Neuronal stem cell (in vitro differentiated cells): ENCODE measurements at regions not wholly inside any gene's neighbourhood (a gene's known extent, or its start where the extent isn't known, plus 50 kb on each side); places are given as distances from the start of the nearest gene placed in this dataset.

ENCODE experiments used
- DNase-seq: peaks from one replicate; pipeline ENCODE4 v3.0.0-alpha.2; 2013; ENCODE audit warnings: low spot score
- H2AFZ ChIP-seq: one replicate; pipeline ENCODE4 v1.6.1; 2013; ENCODE audit warnings: mild to moderate bottlenecking, low read length, inconsistent platforms
- H2AK5ac ChIP-seq: 2 replicates; pipeline ENCODE4 v1.6.1; 2013; ENCODE audit warnings: low read depth, mild to moderate bottlenecking, inconsistent platforms, low read length, moderate library complexity, mixed read lengths
- H2BK120ac ChIP-seq: 2 replicates; pipeline ENCODE4 v1.6.1; 2013; ENCODE audit warnings: low read depth, mild to moderate bottlenecking, inconsistent platforms, low read length, moderate library complexity, mixed read lengths
- H2BK12ac ChIP-seq: one replicate; pipeline ENCODE4 v1.6.1; 2013; ENCODE audit warnings: low read length, inconsistent platforms
- H2BK15ac ChIP-seq: 2 replicates; pipeline ENCODE4 v1.6.1; 2013; ENCODE audit warnings: mild to moderate bottlenecking, low read length, inconsistent platforms, mixed read lengths
- H2BK5ac ChIP-seq: one replicate; pipeline ENCODE4 v1.6.1; 2013; ENCODE audit warnings: inconsistent platforms, mild to moderate bottlenecking, low read length, moderate library complexity
- H3K14ac ChIP-seq: one replicate; pipeline ENCODE4 v1.6.1; 2013; ENCODE audit warnings: low read length, inconsistent platforms
- H3K18ac ChIP-seq: 2 replicates; pipeline ENCODE4 v1.6.1; 2013; ENCODE audit warnings: low read length, inconsistent platforms
- H3K23ac ChIP-seq: 2 replicates; pipeline ENCODE4 v1.6.1; 2013; ENCODE audit warnings: low read depth, mild to moderate bottlenecking, mixed read lengths, low read length, inconsistent platforms; ENCODE audit not compliant: poor library complexity
- H3K27ac ChIP-seq: replicated peaks from 3 replicates; pipeline ENCODE4 v1.5.1; 2013; ENCODE audit warnings: low read length, inconsistent platforms
- H3K27me3 ChIP-seq, 3 experiments: 2 replicates each; pipeline ENCODE4 v1.6.1; 2013; ENCODE audit warnings: low read length in 3 of 3, mild to moderate bottlenecking in 2 of 3, inconsistent platforms in 1 of 3, low read depth in 1 of 3, mixed read lengths in 1 of 3, moderate library complexity in 1 of 3; ENCODE audit not compliant: control insufficient read depth in 3 of 3, insufficient read depth in 3 of 3
- H3K36me3 ChIP-seq, 2 donors: replicated peaks in 1 of 2; 2 replicates each; pipeline ENCODE4 v1.6.1; 2013; ENCODE audit warnings: low read length in 2 of 2; ENCODE audit not compliant: control insufficient read depth in 2 of 2, insufficient read depth in 2 of 2
- H3K4ac ChIP-seq: 2 replicates; pipeline ENCODE4 v1.6.1; 2013; ENCODE audit warnings: inconsistent platforms, mild to moderate bottlenecking, low read length, moderate library complexity
- H3K4me1 ChIP-seq, 2 donors: 1 replicate in 1 of 2; 2 replicates in 1 of 2; pipeline ENCODE4 v1.6.1; 2013; ENCODE audit warnings: low read length in 2 of 2, low read depth in 1 of 2; ENCODE audit not compliant: control insufficient read depth in 2 of 2, insufficient read depth in 1 of 2
- H3K4me2 ChIP-seq: one replicate; pipeline ENCODE4 v1.6.1; 2013; ENCODE audit warnings: mild to moderate bottlenecking, low read length, inconsistent platforms; ENCODE audit not compliant: insufficient read depth, poor library complexity, severe bottlenecking
- H3K4me3 ChIP-seq, 2 donors: 2 replicates each; pipeline ENCODE4 v1.5.1; 2013; ENCODE audit warnings: low read length in 2 of 2, mild to moderate bottlenecking in 2 of 2, inconsistent platforms in 1 of 2, moderate library complexity in 1 of 2
- H3K79me1 ChIP-seq: one replicate; pipeline ENCODE4 v1.6.1; 2013; ENCODE audit warnings: low read depth, mild to moderate bottlenecking, inconsistent platforms, low read length, moderate library complexity
- H3K9ac ChIP-seq: one replicate; pipeline ENCODE4 v1.6.1; 2013; ENCODE audit warnings: mild to moderate bottlenecking, low read depth, low read length, inconsistent platforms; ENCODE audit not compliant: poor library complexity
- H3K9me3 ChIP-seq, 2 donors: replicated peaks in 1 of 2; 2 replicates each; pipeline versions ENCODE3 to v1.6.1; 2013; ENCODE audit warnings: low read length in 2 of 2, mild to moderate bottlenecking in 2 of 2, inconsistent platforms in 1 of 2, low read depth in 1 of 2, mixed read lengths in 1 of 2, moderate library complexity in 1 of 2; ENCODE audit not compliant: control insufficient read depth in 2 of 2, insufficient read depth in 1 of 2
- H4K8ac ChIP-seq: one replicate; pipeline ENCODE4 v1.6.1; 2013; ENCODE audit warnings: low read depth, mild to moderate bottlenecking, inconsistent platforms, low read length, moderate library complexity
- H4K91ac ChIP-seq: one replicate; pipeline ENCODE4 v1.6.1; 2013; ENCODE audit warnings: low read length, low read depth, mild to moderate bottlenecking, inconsistent platforms; ENCODE audit not compliant: poor library complexity
- WGBS, 2 donors: extraction: QIAGEN DNeasy Blood & Tissue Kit; methylation state at CpG; one replicate each; pipeline ENCODE4 v1.1.7; 2013; ENCODE audit warnings: missing lambda C conversion rate in 2 of 2, mixed read lengths in 1 of 2; ENCODE audit not compliant: insufficient read length in 2 of 2, insufficient replicate concordance in 1 of 2; ENCODE audit errors: extremely low coverage in 2 of 2; 5-methylcytosine and 5-hydroxymethylcytosine counted together

GRCh38 chr21:27555996-27556395 is 589.1 kb upstream of the ADAMTS5 start:
- no peak overlapping the region for H3K4ac ChIP-seq
- no peak overlapping the region for H3K9ac ChIP-seq
- H2AK5ac ChIP-seq: no peak overlapping the region
- no peak overlapping the region for H2BK15ac ChIP-seq
- no peak overlapping the region for H4K8ac ChIP-seq
- H3K27me3 ChIP-seq: no peaks in the 10 kb centered on the region
- H2BK5ac ChIP-seq: no peak overlapping the region
- no peak overlapping the region for H3K18ac ChIP-seq
- no peak for DNase-seq
- no peaks in the 10 kb centered on the region for H3K4me1 ChIP-seq
- WGBS, 2 donors: no CpG with 5 or more reads among the region's 2 CpGs
- H3K14ac ChIP-seq: no peak overlapping the region
- no peak overlapping the region for H3K27ac ChIP-seq
- no peaks in the 10 kb centered on the region for H3K9me3 ChIP-seq
- H3K36me3 ChIP-seq: no peaks in the 10 kb centered on the region
- H3K4me3 ChIP-seq: no peak overlapping the region
- H3K79me1 ChIP-seq: no peaks in the 10 kb centered on the region
- H3K4me2 ChIP-seq: no peak overlapping the region
- no peak overlapping the region for H4K91ac ChIP-seq
- no peak overlapping the region for H2BK120ac ChIP-seq
- no peak overlapping the region for H2BK12ac ChIP-seq
- no peak overlapping the region for H2AFZ ChIP-seq
- no peak overlapping the region for H3K23ac ChIP-seq

- no peaks in the 10 kb centered on the region for H3K4me1 ChIP-seq
- H3K27ac ChIP-seq: no peak overlapping the region
- no peak overlapping the region for H3K14ac ChIP-seq
- no peak overlapping the region for H3K4me2 ChIP-seq
- no peak overlapping the region for H2BK12ac ChIP-seq
- H3K4me3 ChIP-seq: no peak overlapping the region
- no peak for DNase-seq
- no peak overlapping the region for H3K4ac ChIP-seq
- no peaks in the 10 kb centered on the region for H3K27me3 ChIP-seq
- H3K23ac ChIP-seq: no peak overlapping the region
- H3K79me1 ChIP-seq: no peaks in the 10 kb centered on the region
- H4K8ac ChIP-seq: no peak overlapping the region
- H3K18ac ChIP-seq: no peak overlapping the region
- H2AK5ac ChIP-seq: no peak overlapping the region
- no peak overlapping the region for H2BK5ac ChIP-seq
- no peak overlapping the region for H3K9ac ChIP-seq
- H2AFZ ChIP-seq: no peak overlapping the region
- no peak overlapping the region for H4K91ac ChIP-seq
- no peak overlapping the region for H2BK120ac ChIP-seq
- no peaks in the 10 kb centered on the region for H3K9me3 ChIP-seq
- H3K36me3 ChIP-seq: no peaks in the 10 kb centered on the region
- H2BK15ac ChIP-seq: no peak overlapping the region
Measured at GRCh38 chr21:27550287-27550686, 583.4 kb upstream of the ADAMTS5 start.

GRCh38 chr21:27548486-27548885 is 581.6 kb upstream of the ADAMTS5 start:
- WGBS, 2 donors: no CpG with 5 or more reads among the region's 4 CpGs
- Histone ChIP-seq H3K27me3 (no peaks in the 10 kb centered on the region), H3K4me2 (no peak overlapping the region), H2BK120ac (no peak overlapping the region), H3K9ac (no peak overlapping the region), H3K4me1 (no peaks in the 10 kb centered on the region), H3K14ac (no peak overlapping the region), H2BK5ac (no peak overlapping the region), H2AK5ac (no peak overlapping the region), H3K27ac (no peak overlapping the region), H3K23ac (no peak overlapping the region), H2BK15ac (no peak overlapping the region), H3K18ac (no peak overlapping the region), H3K4ac (no peak overlapping the region), H4K8ac (no peak overlapping the region), H2AFZ (no peak overlapping the region), H4K91ac (no peak overlapping the region), H3K4me3 (no peak overlapping the region), H3K79me1 (no peaks in the 10 kb centered on the region), H2BK12ac (no peak overlapping the region), H3K36me3 (no peaks in the 10 kb centered on the region), H3K9me3 (no peaks in the 10 kb centered on the region)
- DNase-seq: no peak

- Histone ChIP-seq H2BK12ac (no peak overlapping the region), H3K23ac (no peak overlapping the region), H3K36me3 (no peaks in the 10 kb centered on the region), H2BK15ac (no peak overlapping the region), H3K4ac (no peak overlapping the region), H3K27me3 (no peaks in the 10 kb centered on the region), H4K91ac (no peak overlapping the region), H3K14ac (no peak overlapping the region), H2AFZ (no peak overlapping the region), H3K79me1 (no peaks in the 10 kb centered on the region), H3K4me1 (no peaks in the 10 kb centered on the region), H2BK120ac (no peak overlapping the region), H3K4me2 (no peak overlapping the region), H3K27ac (no peak overlapping the region), H3K4me3 (no peak overlapping the region), H2BK5ac (no peak overlapping the region), H4K8ac (no peak overlapping the region), H2AK5ac (no peak overlapping the region), H3K9ac (no peak overlapping the region), H3K9me3 (no peaks in the 10 kb centered on the region), H3K18ac (no peak overlapping the region)
- no peak for DNase-seq
- WGBS, 2 donors: no CpG with 5 or more reads among the region's 4 CpGs
Measured at GRCh38 chr21:27545754-27546349, 579.0 kb upstream of the ADAMTS5 start.
